K562 (cell line): ENCODE measurements at regions not wholly inside any gene's neighbourhood (a gene's known extent, or its start where the extent isn't known, plus 50 kb on each side); places are given as distances from the start of the nearest gene placed in this dataset.

Experiments used
- HDAC2 ChIP-seq: fragments of 450-650 bp; IDR thresholded peaks from 2 replicates; pipeline ENCODE4 v1.6.1; 2016; ENCODE audit warnings: mild to moderate bottlenecking
- ILF3 ChIP-seq: fragments of 450-650 bp; IDR thresholded peaks from 2 replicates; pipeline ENCODE4 v1.6.1; 2018; ENCODE audit warnings: antibody characterized with exemption, mild to moderate bottlenecking, moderate library complexity, borderline replicate concordance
- UBTF ChIP-seq, 2 experiments: IDR thresholded peaks; 2 replicates each; pipeline ENCODE4 v1.6.1; 2012; ENCODE audit warnings: improper control_type of control experiment in 2 of 2, low read depth in 2 of 2, low read length in 2 of 2, borderline replicate concordance in 1 of 2

GRCh38 chr10:63976538-63976937 is 455.3 kb downstream of the REEP3 start:
- TF ChIP-seq HDAC2: no peak
- no peak for TF ChIP-seq UBTF (IDR thresholded peaks at IDR 0.05; ENCODE audit: borderline replicate concordance in 1 of 2, low read depth in 2 of 2, low read length in 2 of 2)
- no peak for TF ChIP-seq ILF3
